ENCODE measurements at regions not wholly inside any gene's neighbourhood (a gene's known extent, or its start where the extent isn't known, plus 50 kb on each side); places are given as distances from the start of the nearest gene placed in this dataset.
"Not testable (repeated sequence)": the region's sequence is repeated elsewhere in the genome, so short reads cannot be mapped to it uniquely, and the experiment has no call there.

DNA sequence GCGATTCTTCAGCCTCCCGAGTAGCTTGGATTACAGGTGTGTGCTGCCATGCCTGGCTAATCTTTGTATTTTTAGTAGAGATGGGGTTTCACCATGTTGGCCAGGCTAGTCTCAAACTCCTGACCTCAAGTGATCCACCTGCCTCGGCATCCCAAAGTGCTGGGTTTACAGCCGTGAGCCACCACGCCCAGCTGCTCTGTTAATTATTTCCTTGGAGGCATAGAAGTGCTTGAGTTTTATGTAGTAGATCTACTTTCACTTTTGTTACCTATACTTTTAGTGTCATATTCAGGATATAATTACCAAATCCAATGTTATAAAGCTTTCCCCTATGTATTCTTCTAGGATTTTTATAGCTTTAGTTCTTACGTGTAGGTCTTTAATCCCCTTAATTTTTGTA is 1093.0 kb downstream of the GATA3 start:
- Histone ChIP-seq H3K27me3 (ENCODE audit: control insufficient read depth, insufficient read depth, low read length) (no peaks in the 10 kb centered on the region), H3K9me3 (ENCODE audit: control insufficient read depth, insufficient read depth, low read length) (no peaks in the 10 kb centered on the region), H3K4me3 (ENCODE audit: low read depth, low read length) (no peak overlapping the region), H3K27ac (ENCODE audit: low read depth, low read length) (no peak overlapping the region)
- TF ChIP-seq, protein P1, sequence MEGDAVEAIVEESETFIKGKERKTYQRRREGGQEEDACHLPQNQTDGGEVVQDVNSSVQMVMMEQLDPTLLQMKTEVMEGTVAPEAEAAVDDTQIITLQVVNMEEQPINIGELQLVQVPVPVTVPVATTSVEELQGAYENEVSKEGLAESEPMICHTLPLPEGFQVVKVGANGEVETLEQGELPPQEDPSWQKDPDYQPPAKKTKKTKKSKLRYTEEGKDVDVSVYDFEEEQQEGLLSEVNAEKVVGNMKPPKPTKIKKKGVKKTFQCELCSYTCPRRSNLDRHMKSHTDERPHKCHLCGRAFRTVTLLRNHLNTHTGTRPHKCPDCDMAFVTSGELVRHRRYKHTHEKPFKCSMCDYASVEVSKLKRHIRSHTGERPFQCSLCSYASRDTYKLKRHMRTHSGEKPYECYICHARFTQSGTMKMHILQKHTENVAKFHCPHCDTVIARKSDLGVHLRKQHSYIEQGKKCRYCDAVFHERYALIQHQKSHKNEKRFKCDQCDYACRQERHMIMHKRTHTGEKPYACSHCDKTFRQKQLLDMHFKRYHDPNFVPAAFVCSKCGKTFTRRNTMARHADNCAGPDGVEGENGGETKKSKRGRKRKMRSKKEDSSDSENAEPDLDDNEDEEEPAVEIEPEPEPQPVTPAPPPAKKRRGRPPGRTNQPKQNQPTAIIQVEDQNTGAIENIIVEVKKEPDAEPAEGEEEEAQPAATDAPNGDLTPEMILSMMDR (IDR thresholded peaks at IDR 0.05; ENCODE audit: low read depth, low read length): no peak
- no peak for DNase-seq (ENCODE audit: low read depth, low spot score)
- POLR2A ChIA-PET: no interaction called here
- CTCF ChIA-PET: no interaction called here

DNA sequence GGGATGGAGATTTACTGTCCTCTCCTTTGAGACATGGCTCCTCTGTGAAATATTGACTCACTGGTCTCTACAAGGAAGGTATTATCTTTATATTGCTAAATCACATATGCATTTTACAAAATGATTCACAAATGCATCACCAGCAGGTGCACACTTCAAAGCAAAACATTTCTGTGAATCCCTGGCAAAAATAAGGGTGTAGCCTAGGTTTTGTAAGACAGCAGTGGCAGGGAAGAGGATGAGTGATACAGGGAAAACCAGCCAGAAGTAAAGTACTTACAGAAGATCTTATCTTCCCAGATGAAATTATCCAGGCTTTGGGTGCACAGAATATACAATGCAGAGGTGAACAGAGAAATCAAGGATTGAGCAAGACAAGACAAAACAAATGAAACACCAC is 1094.6 kb downstream of the GATA3 start:
- H3K4me3 ChIP-seq (ENCODE audit: low read depth, low read length): no peak overlapping the region
- no peaks in the 10 kb centered on the region for H3K9me3 ChIP-seq (ENCODE audit: control insufficient read depth, insufficient read depth, low read length)
- POLR2A ChIA-PET: no interaction called here
- no peak for DNase-seq (ENCODE audit: low read depth, low spot score)
- TF ChIP-seq, protein P1 (IDR thresholded peaks at IDR 0.05; ENCODE audit: low read depth, low read length): no peak
- H3K27me3 ChIP-seq (ENCODE audit: control insufficient read depth, insufficient read depth, low read length): no peaks in the 10 kb centered on the region
- no peak overlapping the region for H3K27ac ChIP-seq (ENCODE audit: low read depth, low read length)
- CTCF ChIA-PET: no interaction called here

DNA sequence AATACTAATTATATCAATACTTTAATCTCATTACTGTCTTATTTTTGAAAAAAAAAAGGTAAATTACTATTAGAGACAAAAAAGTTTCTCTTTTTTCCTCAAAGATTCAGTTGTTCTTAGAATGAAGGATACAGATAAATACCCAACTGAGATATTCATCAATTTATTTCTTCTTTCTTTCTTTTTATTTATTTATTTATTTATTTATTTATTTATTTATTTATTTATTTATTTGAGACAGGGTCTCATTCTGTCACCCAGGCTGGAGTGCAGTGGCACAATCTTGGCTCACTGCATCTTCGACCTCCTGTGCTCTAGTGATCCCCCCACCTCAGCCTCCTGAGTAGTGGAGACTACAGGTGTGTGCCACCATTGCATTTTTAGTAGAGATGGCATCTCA is 1098.6 kb downstream of the GATA3 start:
- H3K27ac ChIP-seq (ENCODE audit: low read depth, low read length); H3K9me3 ChIP-seq (ENCODE audit: control insufficient read depth, insufficient read depth, low read length); H3K4me3 ChIP-seq (ENCODE audit: low read depth, low read length); DNase-seq (ENCODE audit: low read depth, low spot score); CTCF ChIA-PET; POLR2A ChIA-PET; H3K27me3 ChIP-seq (ENCODE audit: control insufficient read depth, insufficient read depth, low read length): not testable (repeated sequence)

DNA sequence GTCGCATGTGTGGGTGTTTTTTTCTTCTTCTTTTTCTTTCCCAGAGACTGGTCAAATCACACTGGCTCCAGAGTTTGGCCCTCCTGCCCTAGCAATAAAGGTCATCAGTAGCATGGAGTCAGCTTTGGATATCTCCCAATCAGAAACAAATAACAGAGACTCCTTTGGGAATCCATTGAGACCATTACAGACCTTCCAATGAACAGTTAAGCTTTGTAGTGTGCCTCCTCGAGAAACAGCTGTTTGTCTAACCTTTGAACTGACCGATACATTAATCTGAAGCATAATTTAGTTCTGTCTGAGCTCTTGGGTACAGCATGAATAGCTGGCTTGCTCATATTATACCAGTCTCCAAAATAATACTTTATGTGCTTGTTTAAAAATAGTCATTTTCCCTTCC is 1103.2 kb downstream of the GATA3 start:
- TF ChIP-seq, protein P1 (IDR thresholded peaks at IDR 0.05; ENCODE audit: low read depth, low read length): no peak
- no peak for DNase-seq (ENCODE audit: low read depth, low spot score)
- Histone ChIP-seq H3K27ac (ENCODE audit: low read depth, low read length) (no peak overlapping the region), H3K9me3 (ENCODE audit: control insufficient read depth, insufficient read depth, low read length) (0 out of 2 replicates have a peak, but pooled peaks cover 4% of the 10 kb centered on the region), H3K27me3 (ENCODE audit: control insufficient read depth, insufficient read depth, low read length) (no peaks in the 10 kb centered on the region), H3K4me3 (ENCODE audit: low read depth, low read length) (no peak overlapping the region)
- POLR2A ChIA-PET: no interaction called here
- CTCF ChIA-PET: no interaction called here

DNA sequence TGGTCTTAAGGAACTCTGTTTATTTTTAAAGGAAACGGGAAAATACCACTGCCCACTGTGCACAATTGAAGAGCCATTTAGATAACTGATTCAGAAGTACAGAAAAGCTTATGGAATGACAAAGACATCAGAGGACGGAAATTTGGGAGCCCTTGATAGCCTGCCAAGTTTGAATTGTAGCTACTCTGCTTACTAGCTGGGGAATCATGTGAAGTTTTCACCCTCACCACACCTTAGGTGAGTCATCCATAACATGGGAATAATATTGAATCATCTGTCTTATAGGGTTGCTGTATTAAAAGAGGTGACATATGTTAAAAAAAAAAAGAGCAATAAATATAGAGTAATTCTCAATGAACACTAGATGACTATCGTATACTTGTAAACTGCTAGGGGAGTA is 1104.2 kb downstream of the GATA3 start:
- ChIA-PET POLR2A (no interaction called here), CTCF (no interaction called here)
- Histone ChIP-seq H3K27me3 (ENCODE audit: control insufficient read depth, insufficient read depth, low read length) (no peaks in the 10 kb centered on the region), H3K9me3 (ENCODE audit: control insufficient read depth, insufficient read depth, low read length) (0 out of 2 replicates have a peak, but pooled peaks cover 4% of the 10 kb centered on the region), H3K4me3 (ENCODE audit: low read depth, low read length) (no peak overlapping the region), H3K27ac (ENCODE audit: low read depth, low read length) (no peak overlapping the region)
- no peak for DNase-seq (ENCODE audit: low read depth, low spot score)
- TF ChIP-seq, protein P1 (IDR thresholded peaks at IDR 0.05; ENCODE audit: low read depth, low read length): no peak

DNA sequence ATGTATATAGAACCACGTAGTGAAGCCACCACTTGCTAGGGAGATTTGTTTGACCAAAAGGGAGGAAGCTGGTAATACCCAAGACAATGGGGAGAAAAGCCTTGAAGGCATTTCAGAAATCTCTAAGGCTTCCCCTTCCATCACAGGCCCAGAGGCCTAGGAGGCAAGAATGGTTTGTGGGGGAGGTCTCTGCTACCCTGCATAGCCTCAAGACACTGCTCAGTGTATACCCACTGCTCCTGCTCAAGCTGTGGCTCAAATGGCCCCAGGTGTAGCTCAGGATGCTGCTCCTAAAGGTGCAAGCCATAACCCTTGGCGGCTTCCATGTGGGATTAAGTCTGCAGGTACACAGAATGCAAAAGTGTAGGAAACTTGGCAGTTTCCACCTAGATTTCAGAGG is 1105.8 kb downstream of the GATA3 start:
- ChIA-PET POLR2A (no interaction called here), CTCF (no interaction called here)
- Histone ChIP-seq H3K4me3 (ENCODE audit: low read depth, low read length) (no peak overlapping the region), H3K27ac (ENCODE audit: low read depth, low read length) (no peak overlapping the region), H3K9me3 (ENCODE audit: control insufficient read depth, insufficient read depth, low read length) (0 out of 2 replicates have a peak, but pooled peaks cover 4% of the 10 kb centered on the region), H3K27me3 (ENCODE audit: control insufficient read depth, insufficient read depth, low read length) (no peaks in the 10 kb centered on the region)
- TF ChIP-seq, protein P1 (IDR thresholded peaks at IDR 0.05; ENCODE audit: low read depth, low read length): no peak
- no peak for DNase-seq (ENCODE audit: low read depth, low spot score)

All from AG04450 (cell line).